TTC549 (cell line): ENCODE measurements at regions not wholly inside any gene's neighbourhood (a gene's known extent, or its start where the extent isn't known, plus 50 kb on each side); places are given as distances from the start of the nearest gene placed in this dataset.
"Not testable (repeated sequence)": the region's sequence is repeated elsewhere in the genome, so short reads cannot be mapped to it uniquely, and the experiment has no call there.

Experiments used
- FAIRE-seq: peaks from 2 replicates; lab custom pipeline; 2012; peaks lifted over from hg19 to GRCh38; lab: Jason Lieb, UNC

DNA sequence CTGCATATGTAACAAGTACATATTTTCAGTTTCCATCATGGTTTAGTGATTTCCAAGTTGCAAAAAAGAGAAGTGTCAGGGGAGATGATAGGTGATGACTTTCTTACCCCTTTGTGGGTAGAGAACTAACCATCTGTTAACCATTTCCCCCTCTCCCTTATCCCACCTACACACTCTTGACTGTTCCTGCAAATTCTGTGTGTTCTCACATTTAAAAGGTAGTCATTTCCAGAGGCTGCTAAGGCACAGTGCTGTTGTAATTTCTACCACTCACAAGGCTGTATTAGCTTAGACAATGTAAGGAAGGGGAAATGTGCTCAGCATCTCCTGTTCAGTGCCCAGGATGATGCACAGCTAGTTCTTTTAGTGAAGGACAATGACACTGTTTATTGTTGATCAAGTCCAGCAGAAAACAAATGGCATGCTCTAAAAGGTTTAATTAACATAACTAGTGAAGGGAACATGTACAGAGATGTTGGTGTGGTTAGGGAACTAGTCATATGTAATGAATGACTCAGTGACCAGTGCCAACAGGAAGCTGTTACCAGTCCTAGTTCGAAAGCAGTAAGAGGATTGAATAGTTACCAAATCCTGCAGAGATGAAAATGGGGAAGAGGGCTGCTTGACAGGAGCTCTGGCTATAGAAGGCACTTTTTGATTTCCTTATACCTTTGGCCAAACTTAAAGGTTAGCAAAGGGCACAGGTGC, 165.1 kb downstream of the PLK2 start:
- FAIRE-seq = no peak

GRCh38 chr5:58288275-58288674, 171.6 kb downstream of the PLK2 start:
- not testable (repeated sequence) for FAIRE-seq

GRCh38 chr5:58286741-58287140, 173.1 kb downstream of the PLK2 start:
- FAIRE-seq = no peak

DNA sequence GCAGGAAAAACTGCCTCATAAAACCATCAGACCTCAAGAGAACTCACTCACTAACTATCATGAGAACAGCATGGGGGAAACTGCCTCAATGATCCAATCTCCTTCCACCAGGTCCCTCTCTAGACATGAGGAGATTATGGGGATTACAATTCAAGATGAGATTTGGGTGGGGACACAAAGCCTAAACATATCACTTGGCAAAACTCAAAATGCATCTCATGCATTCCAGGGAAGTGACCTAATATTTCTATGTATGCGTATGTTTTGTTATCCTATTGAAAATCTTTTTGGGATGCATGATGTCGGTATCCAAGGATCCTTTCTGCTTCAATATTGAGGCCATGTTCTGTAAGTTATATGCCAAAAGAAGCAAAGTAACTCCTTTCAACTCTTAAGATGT, 174.0 kb downstream of the PLK2 start:
- FAIRE-seq = no peak

DNA sequence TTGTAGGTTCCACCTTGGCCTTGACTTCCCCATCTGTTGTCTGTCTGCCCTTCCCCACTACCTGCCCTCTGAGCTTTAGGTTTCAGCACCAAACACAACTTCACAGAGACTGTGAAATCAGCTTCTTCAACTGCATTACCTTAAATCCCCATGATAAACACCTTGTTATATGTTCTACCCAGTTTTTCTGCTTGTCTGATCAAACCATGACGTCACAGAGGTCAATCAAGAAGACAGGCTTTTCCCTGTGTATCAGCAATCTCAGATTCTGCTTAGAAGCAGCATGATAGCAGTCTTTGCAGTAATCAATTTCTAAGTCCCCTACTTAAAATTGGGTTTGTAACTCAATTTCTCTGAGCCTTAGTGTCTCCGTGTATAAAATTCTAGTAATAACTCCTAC, 175.0 kb downstream of the PLK2 start:
- no peak for FAIRE-seq

- no peak for FAIRE-seq
These were observed 178.7 kb downstream of the PLK2 start for GRCh38 chr5:58281189-58281588.

DNA sequence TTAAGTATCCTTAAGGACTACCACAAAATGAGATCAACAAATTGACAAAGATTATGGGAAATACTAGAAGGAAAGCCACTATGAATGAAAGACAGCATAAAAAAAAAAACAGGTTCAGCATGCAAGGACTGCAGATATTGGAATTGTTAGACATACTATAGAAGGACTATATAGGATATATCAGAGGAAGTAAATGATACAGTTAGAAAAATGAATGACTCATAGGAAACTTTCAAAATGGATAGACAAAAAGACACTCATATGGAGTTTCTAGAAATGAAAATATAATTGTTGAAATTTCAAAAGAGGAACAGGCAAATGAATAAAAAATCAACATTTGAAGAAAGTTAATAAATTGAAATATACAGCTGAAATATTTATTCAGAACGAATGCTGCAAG, 180.6 kb downstream of the PLK2 start:
- no peak for FAIRE-seq

- FAIRE-seq = no peak
These were observed 183.5 kb downstream of the PLK2 start for GRCh38 chr5:58276431-58276830.

DNA sequence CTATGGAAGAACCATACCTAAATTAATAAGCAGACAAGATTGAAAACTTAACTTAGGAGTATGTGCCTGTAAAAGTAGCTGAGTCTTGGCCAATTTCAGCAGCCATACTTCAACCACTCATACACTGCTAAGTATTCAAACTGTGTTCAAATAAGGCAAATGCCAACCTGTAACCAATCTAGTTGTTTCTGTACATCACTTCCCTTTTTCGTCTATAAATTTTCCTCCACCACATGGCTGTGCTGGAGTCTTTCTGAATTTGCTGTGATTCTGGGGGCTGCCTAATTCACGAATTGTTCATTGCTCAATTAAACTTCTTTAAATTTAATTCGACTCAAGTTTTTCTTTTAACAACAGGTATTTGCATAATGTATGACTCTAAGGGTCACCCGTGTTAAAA, 184.4 kb downstream of the PLK2 start:
- FAIRE-seq = no peak

- FAIRE-seq = no peak
These were observed 185.7 kb downstream of the PLK2 start for GRCh38 chr5:58274191-58274590.

DNA sequence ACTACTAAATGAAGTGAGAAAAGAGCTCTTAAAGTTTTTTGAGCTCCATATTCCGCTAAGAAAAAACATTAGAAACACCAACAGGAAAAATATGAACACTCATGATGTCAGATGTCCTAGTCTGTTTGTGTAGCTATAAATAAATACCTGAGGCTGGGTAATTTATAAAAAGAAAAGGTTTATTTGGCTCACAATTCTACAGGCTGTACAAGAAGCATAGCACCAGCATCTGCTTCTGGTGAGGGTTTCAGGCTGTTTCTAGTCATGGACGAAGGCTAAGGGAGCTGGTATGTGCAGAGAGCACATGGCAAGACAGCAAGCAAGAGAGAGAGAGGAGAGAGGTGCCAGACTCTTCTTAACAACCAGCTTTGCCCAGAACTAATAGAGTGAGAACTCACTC, 186.2 kb downstream of the PLK2 start:
- no peak for FAIRE-seq

DNA sequence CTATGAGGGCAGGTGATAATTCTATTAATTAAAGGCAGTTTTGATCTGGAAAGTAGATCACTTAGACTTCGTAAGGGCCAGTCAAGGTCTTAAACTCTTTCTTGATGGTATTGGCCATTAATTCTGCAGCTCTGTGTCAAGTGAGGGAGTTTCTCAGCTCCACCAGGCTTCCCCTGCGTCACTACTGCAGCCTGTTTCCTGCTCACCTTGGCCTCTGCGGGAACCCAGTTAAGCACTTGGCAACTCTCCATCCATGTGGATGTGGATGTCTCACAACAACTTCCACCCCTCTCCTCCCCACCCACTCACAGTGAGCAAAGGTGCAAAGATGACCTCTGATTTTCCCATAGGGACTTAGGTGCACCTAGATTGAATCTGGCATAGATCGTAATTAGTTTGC, 191.6 kb downstream of the PLK2 start:
- FAIRE-seq = no peak

DNA sequence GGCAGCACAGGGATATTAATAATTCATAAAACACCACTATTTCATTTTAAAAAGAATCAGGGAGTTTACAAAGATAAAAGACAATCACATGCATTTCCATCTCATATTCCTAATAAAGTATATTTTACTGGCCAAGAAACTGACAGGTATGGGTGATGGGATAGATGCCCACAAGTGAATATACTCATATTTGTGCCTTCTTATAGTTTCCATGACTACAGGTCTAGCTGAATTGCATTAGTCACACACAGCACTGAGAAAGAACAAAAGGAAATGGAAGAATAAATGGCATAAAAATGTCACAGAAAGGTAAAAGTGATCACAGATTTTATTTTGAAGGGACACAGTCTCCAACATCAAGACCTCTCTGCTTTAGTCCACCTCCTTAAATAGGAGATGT, 193.5 kb downstream of the PLK2 start:
- no peak for FAIRE-seq

GRCh38 chr5:58265246-58265930, 194.5 kb downstream of the PLK2 start:
- no peak for FAIRE-seq

DNA sequence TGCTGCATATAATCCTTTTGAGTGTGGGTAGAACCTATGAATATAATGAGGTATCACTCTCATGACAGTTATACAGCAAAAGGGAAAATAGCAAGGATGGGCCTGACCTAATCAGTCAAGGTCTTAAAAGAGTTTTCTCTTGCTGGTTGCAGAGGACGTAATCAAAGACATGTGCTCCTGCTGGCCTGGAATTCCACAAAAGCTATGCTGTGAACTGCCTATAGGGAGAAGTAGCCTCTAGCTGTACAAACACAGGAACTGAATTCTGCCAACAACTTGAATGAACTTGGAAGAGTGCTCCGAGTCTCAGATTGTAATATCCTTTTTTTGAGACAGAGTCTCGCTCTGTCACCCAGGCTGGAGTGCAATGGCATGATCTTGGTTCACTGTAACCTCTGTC, 195.6 kb downstream of the PLK2 start:
- FAIRE-seq = no peak

GRCh38 chr5:58263296-58263695, 196.6 kb downstream of the PLK2 start:
- no peak for FAIRE-seq

GRCh38 chr5:58262226-58262625, 197.7 kb downstream of the PLK2 start:
- no peak for FAIRE-seq

- no peak for FAIRE-seq
These were observed 198.3 kb downstream of the PLK2 start for GRCh38 chr5:58261605-58262004.

DNA sequence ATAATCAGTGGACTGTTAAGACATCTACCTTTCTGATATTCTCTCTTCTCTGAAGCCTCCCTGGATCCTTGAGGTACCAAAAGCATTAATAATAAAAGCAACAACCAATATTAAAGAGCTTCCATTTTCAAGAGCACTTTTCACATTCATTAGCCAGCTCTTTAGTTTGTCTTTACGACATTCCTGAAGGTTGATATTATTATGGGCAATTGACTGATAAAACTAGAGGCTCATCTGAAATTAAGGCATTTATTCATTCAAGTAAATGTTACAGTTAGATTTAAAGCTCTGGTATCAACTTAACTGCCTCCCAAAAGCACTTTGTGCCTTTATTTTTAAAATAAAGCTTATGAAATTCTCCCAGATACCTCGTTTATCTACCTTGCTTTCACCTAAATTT, 199.6 kb downstream of the PLK2 start:
- no peak for FAIRE-seq

- FAIRE-seq = no peak
These were observed 200.2 kb downstream of the PLK2 start for GRCh38 chr5:58259685-58260152.

DNA sequence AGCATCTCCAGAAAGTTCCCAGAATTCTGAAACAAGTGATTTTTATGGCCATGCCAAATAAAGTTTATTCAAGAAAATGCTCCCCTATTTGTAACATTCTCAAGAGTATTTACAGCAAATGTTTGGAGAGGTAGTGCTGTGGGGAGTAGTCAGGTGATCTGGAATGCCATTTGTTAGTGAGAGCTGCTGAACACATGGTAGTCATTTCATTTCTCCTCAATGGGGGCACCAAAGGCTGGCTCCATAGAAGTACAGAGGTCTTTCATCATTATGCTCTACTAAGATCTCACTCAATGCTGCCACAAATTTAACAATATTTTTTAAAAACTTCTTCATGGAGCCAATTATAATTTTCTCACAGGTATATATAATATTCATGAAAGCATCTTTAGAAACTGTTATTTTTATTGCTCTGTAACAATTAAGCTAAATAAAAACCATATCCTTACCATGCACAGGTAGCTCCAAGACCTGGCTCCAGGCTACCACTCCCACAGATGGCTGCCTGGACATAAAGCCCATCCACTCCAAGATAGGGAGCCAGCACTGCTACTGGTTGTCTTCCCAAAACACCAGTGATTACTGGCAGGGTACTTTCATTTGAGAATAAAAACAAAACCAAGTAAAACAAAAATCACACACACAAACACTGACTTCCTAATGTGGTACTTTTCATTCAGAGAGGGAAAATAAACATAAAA, 200.8 kb downstream of the PLK2 start:
- no peak for FAIRE-seq

DNA sequence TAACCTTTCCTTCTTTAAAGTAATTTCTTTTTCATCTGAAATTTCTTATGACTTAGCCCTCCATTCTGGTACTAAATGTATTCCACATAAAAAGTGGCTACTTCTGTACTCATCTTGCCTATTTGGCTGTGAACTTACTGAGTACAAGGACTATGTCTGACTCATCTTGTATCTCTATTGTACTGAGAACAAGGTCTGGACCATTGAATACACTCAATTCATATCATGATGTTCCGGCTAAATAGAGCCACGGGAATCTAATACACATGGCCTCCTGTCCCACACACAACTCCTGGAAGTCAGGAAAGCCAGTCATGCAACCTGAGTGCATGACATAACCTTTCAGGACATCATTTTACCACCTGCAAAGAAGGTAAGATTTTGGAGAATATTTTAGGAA, 203.9 kb downstream of the PLK2 start:
- no peak for FAIRE-seq

- FAIRE-seq = no peak
These were observed 204.5 kb downstream of the PLK2 start for GRCh38 chr5:58255386-58255785.

- no peak for FAIRE-seq
These were observed 211.7 kb downstream of the PLK2 start for GRCh38 chr5:58248221-58248620.
